Hepatocyte (in vitro differentiated cells): ENCODE measurements at regions not wholly inside any gene's neighbourhood (a gene's known extent, or its start where the extent isn't known, plus 50 kb on each side); places are given as distances from the start of the nearest gene placed in this dataset.

Experiments
- DNase-seq: peaks from one replicate; pipeline ENCODE4 v3.0.0-alpha.2; 2016; ENCODE audit warnings: low spot score
- H2AFZ ChIP-seq: fragments of 200-600 bp; sonication (generic); 2 replicates; pipeline ENCODE4 v1.6.0; 2016; ENCODE audit warnings: antibody characterized with exemption, mild to moderate bottlenecking
- H3K27ac ChIP-seq: fragments of 200-600 bp; sonication (generic); 2 replicates; pipeline ENCODE4 v1.5.1; 2016; ENCODE audit warnings: mild to moderate bottlenecking
- H3K27me3 ChIP-seq: fragments of 200-600 bp; sonication (generic); 2 replicates; pipeline ENCODE4 v1.6.1; 2016
- H3K36me3 ChIP-seq: fragments of 200-600 bp; sonication (generic); replicated peaks from 2 replicates; pipeline ENCODE4 v1.5.1; 2016; ENCODE audit warnings: low read depth; ENCODE audit not compliant: insufficient read depth
- H3K4me1 ChIP-seq: fragments of 200-600 bp; sonication (generic); 2 replicates; pipeline ENCODE4 v1.5.1; 2016; ENCODE audit warnings: mild to moderate bottlenecking, moderate library complexity; ENCODE audit not compliant: insufficient read depth
- H3K4me2 ChIP-seq: fragments of 200-600 bp; sonication (generic); 2 replicates; pipeline ENCODE4 v1.6.0; 2016
- H3K4me3 ChIP-seq: fragments of 200-600 bp; sonication (generic); 2 replicates; pipeline ENCODE4 v1.5.1; 2016; ENCODE audit warnings: mild to moderate bottlenecking
- H3K79me2 ChIP-seq: fragments of 200-600 bp; sonication (generic); 2 replicates; pipeline ENCODE4 v1.6.0; 2017; ENCODE audit warnings: mild to moderate bottlenecking
- H3K9me2 ChIP-seq: fragments of 200-600 bp; sonication (generic); replicated peaks from 2 replicates; pipeline ENCODE4 v1.6.0; 2017; ENCODE audit warnings: mild to moderate bottlenecking; ENCODE audit not compliant: insufficient read depth
- H3K9me3 ChIP-seq: fragments of 200-600 bp; sonication (generic); 2 replicates; pipeline ENCODE4 v1.5.1; 2016; ENCODE audit warnings: low read depth, mild to moderate bottlenecking
- H4K20me1 ChIP-seq: fragments of 200-600 bp; sonication (generic); 2 replicates; pipeline ENCODE4 v1.6.0; 2016; ENCODE audit warnings: mild to moderate bottlenecking; ENCODE audit not compliant: insufficient read depth, poor library complexity, severe bottlenecking
- CTCF ChIP-seq: fragments of 200-600 bp; sonication (generic); IDR thresholded peaks from 2 replicates; pipeline ENCODE4 v1.5.1; 2016; ENCODE audit warnings: antibody characterized with exemption, mild to moderate bottlenecking; ENCODE audit not compliant: poor library complexity
- EZH2 ChIP-seq: fragments of 200-600 bp; sonication (generic); IDR thresholded peaks from 2 replicates; pipeline ENCODE4 v1.6.1; 2016; ENCODE audit warnings: antibody characterized with exemption, mild to moderate bottlenecking, borderline replicate concordance
- EZH2phosphoT487 ChIP-seq: fragments of 200-600 bp; sonication (generic); IDR thresholded peaks from one replicate; pipeline ENCODE4 v1.6.1; 2018; ENCODE audit warnings: antibody characterized with exemption, mild to moderate bottlenecking, low read depth, moderate library complexity; ENCODE audit not compliant: unreplicated experiment, severe bottlenecking
- WGBS: methylation state at CpG from one replicate; pipeline ENCODE4 v1.1.6; 2016; ENCODE audit warnings: low lambda C conversion rate; ENCODE audit errors: missing lambda C conversion rate; 5-methylcytosine and 5-hydroxymethylcytosine counted together

- 84% methylated on average over 3 of the region's 3 CpGs for WGBS
- Histone ChIP-seq H3K4me1 (no peaks in the 10 kb centered on the region), H3K9me3 (no peaks in the 10 kb centered on the region), H3K9me2 (no peaks in the 10 kb centered on the region), H3K4me3 (no peak overlapping the region), H3K27me3 (no peaks in the 10 kb centered on the region), H4K20me1 (no peaks in the 10 kb centered on the region), H3K27ac (no peak overlapping the region), H3K79me2 (no peaks in the 10 kb centered on the region), H2AFZ (no peak overlapping the region), H3K4me2 (no peak overlapping the region), H3K36me3 (no peaks in the 10 kb centered on the region)
- no peak for DNase-seq
- TF ChIP-seq EZH2phosphoT487 (no peak), EZH2 (no peak), CTCF (no peak)
Measured at GRCh38 chr5:82802954-82803353, 274.2 kb downstream of the TMEM167A start.

GRCh38 chr5:82800826-82801225 is 276.4 kb downstream of the TMEM167A start:
- TF ChIP-seq EZH2phosphoT487 (no peak), EZH2 (no peak), CTCF (no peak)
- Histone ChIP-seq H2AFZ (no peak overlapping the region), H3K4me2 (no peak overlapping the region), H3K9me3 (no peaks in the 10 kb centered on the region), H4K20me1 (no peaks in the 10 kb centered on the region), H3K4me1 (no peaks in the 10 kb centered on the region), H3K27me3 (no peaks in the 10 kb centered on the region), H3K36me3 (no peaks in the 10 kb centered on the region), H3K79me2 (no peaks in the 10 kb centered on the region), H3K4me3 (no peak overlapping the region), H3K9me2 (no peaks in the 10 kb centered on the region), H3K27ac (no peak overlapping the region)
- DNase-seq: no peak
- 100% methylated on average over 1 of the region's 1 CpG for WGBS

GRCh38 chr5:82799361-82800077 is 277.7 kb downstream of the TMEM167A start:
- H3K79me2 ChIP-seq: no peaks in the 10 kb centered on the region
- no peaks in the 10 kb centered on the region for H3K4me1 ChIP-seq
- no peaks in the 10 kb centered on the region for H3K36me3 ChIP-seq
- H3K9me3 ChIP-seq: no peaks in the 10 kb centered on the region
- H2AFZ ChIP-seq: no peak overlapping the region
- H3K4me3 ChIP-seq: no peak overlapping the region
- H3K27ac ChIP-seq: no peak overlapping the region
- no peaks in the 10 kb centered on the region for H3K27me3 ChIP-seq
- DNase-seq: no peak
- H3K9me2 ChIP-seq: no peaks in the 10 kb centered on the region
- H3K4me2 ChIP-seq: no peak overlapping the region
- TF ChIP-seq EZH2phosphoT487: no peak
- no peak for TF ChIP-seq EZH2
- TF ChIP-seq CTCF: no peak
- H4K20me1 ChIP-seq: no peaks in the 10 kb centered on the region
- WGBS: 80% methylated on average over 5 of the region's 5 CpGs
